Astrocyte of the cerebellum (primary cell): ENCODE measurements at regions not wholly inside any gene's neighbourhood (a gene's known extent, or its start where the extent isn't known, plus 50 kb on each side); places are given as distances from the start of the nearest gene placed in this dataset.

Experiments
- DNase-seq: peaks from one replicate; pipeline ENCODE4 v3.0.0-alpha.2; 2011; ENCODE audit warnings: low read depth
- H3K4me3 ChIP-seq: 2 replicates; pipeline ENCODE4 v1.5.1; 2011; ENCODE audit warnings: mild to moderate bottlenecking, low read depth, low read length, moderate library complexity
- in situ Hi-C: cut with HindIII; loops from 2 replicates; pipeline ENCODE4 v1.10.0; 2017; ENCODE audit warnings: low sequenced_read_pairs
- TF ChIP-seq, protein P1 (sequence below): IDR thresholded peaks from 2 replicates; pipeline ENCODE4 v1.5.1; 2012; ENCODE audit warnings: low read length, low read depth, moderate library complexity, mild to moderate bottlenecking; ENCODE audit errors: missing control alignments

- in situ Hi-C loops = no loop called here
- no peak for DNase-seq
- H3K4me3 ChIP-seq = no peak overlapping the region
- TF ChIP-seq, protein P1, sequence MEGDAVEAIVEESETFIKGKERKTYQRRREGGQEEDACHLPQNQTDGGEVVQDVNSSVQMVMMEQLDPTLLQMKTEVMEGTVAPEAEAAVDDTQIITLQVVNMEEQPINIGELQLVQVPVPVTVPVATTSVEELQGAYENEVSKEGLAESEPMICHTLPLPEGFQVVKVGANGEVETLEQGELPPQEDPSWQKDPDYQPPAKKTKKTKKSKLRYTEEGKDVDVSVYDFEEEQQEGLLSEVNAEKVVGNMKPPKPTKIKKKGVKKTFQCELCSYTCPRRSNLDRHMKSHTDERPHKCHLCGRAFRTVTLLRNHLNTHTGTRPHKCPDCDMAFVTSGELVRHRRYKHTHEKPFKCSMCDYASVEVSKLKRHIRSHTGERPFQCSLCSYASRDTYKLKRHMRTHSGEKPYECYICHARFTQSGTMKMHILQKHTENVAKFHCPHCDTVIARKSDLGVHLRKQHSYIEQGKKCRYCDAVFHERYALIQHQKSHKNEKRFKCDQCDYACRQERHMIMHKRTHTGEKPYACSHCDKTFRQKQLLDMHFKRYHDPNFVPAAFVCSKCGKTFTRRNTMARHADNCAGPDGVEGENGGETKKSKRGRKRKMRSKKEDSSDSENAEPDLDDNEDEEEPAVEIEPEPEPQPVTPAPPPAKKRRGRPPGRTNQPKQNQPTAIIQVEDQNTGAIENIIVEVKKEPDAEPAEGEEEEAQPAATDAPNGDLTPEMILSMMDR = no peak
These were observed 191.9 kb upstream of the DUSP10 start for GRCh38 chr1:221933814-221934213.

DNA sequence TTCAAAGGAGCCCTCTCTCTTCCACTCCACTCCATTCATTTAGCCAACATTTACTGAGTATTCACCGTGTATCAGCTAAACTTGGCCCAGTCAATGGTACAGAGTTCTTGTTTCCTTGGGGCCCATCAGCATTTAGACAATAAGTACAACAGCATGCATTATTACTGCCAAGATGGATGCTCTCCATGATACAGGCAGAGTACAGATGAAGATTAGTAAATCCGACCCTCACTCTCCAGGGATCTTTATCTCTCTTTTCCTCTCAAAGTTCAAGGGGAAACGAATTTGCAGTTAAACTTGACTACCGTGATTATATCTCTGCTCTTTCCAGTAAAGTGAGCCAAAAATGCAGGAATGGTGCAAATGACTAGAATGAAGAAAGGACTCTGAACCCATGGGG is 184.6 kb upstream of the DUSP10 start:
- no peak for DNase-seq
- TF ChIP-seq, protein P1 = no peak
- H3K4me3 ChIP-seq = no peak overlapping the region
- in situ Hi-C loops = no loop called here

DNA sequence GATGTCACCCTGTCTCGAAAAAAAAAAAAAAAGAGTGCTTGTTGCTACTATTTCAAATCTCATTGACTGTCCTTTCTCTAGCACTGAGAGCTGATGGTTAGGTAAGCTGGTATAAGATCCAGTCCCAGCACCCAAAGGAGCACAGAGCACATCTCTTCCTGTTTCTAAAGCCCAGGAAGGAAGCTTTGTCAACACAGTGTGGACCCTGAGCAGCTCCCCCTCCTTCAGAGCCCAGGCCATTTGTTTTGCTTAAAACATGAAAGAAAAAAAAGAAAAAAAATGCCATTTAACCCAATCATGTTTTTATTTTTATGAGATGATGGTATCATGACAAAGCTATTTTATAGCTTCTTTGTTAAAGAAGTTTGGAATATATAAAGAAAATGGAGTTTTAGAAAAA is 184.1 kb upstream of the DUSP10 start:
- no peak for DNase-seq
- H3K4me3 ChIP-seq = no peak overlapping the region
- in situ Hi-C loops = no loop called here
- TF ChIP-seq, protein P1 = no peak

GRCh38 chr1:221923929-221924598 is 182.2 kb upstream of the DUSP10 start:
- no peak for DNase-seq
- TF ChIP-seq, protein P1 = no peak
- in situ Hi-C loops = no loop called here
- H3K4me3 ChIP-seq = no peak overlapping the region

- no peak overlapping the region for H3K4me3 ChIP-seq
- TF ChIP-seq, protein P1 = no peak
- in situ Hi-C loops = no loop called here
- DNase-seq = no peak
These were observed 180.0 kb upstream of the DUSP10 start for GRCh38 chr1:221921936-221922335.

- no peak overlapping the region for H3K4me3 ChIP-seq
- in situ Hi-C loops = no loop called here
- DNase-seq = no peak
- TF ChIP-seq, protein P1 = no peak
These were observed 177.9 kb upstream of the DUSP10 start for GRCh38 chr1:221919743-221920142.
